IMR-90 (cell line): ENCODE measurements at regions not wholly inside any gene's neighbourhood (a gene's known extent, or its start where the extent isn't known, plus 50 kb on each side); places are given as distances from the start of the nearest gene placed in this dataset.

Source experiments
- ATAC-seq: fragments of 200-7000 bp; cut with Tn5 transposase; 2 replicates; pipeline ENCODE4 v1.9.1; 2020; ENCODE audit warnings: low read depth, mild to moderate bottlenecking, moderate library complexity
- BruUV-seq: library from RNA; stranded (reverse); fragments of 400-500 nt; replicated peaks from 2 replicates; lab custom pipeline; 2021; lab: Mats Ljungman, UMichigan
- CTCF ChIA-PET: fragments of 300-600 bp; formaldehyde crosslinking; extraction: SDS; loops from one replicate; lab custom pipeline; 2021; ENCODE audit warnings: antibody characterized with exemption; lab: Yijun Ruan, JAX
- POLR2A ChIA-PET: fragments of 300-600 bp; sonication (Branson Sonifier 250); formaldehyde crosslinking; loops from one replicate; lab custom pipeline; 2022; ENCODE audit warnings: antibody characterized with exemption; ENCODE audit not compliant: unreplicated experiment; lab: Charles Lee
- DNase-seq: peaks from one replicate; pipeline ENCODE4 v3.0.0; 2013
- H2AFZ ChIP-seq: replicated peaks from 2 replicates; pipeline ENCODE3; 2013; ENCODE audit warnings: low read length, mild to moderate bottlenecking; ENCODE audit not compliant: poor library complexity
- H2AK5ac ChIP-seq: 2 replicates; pipeline ENCODE4 v1.6.1; 2013; ENCODE audit warnings: low read depth, low read length, inconsistent platforms
- H2AK9ac ChIP-seq: replicated peaks from 2 replicates; pipeline ENCODE3; 2013; ENCODE audit warnings: mild to moderate bottlenecking, low read depth, low read length, moderate library complexity; ENCODE audit not compliant: poor library complexity
- H2BK120ac ChIP-seq: 2 replicates; pipeline ENCODE4 v1.6.1; 2013; ENCODE audit warnings: low read depth, low read length, inconsistent platforms
- H2BK15ac ChIP-seq: 3 replicates; pipeline ENCODE4 v1.6.1; 2013; ENCODE audit warnings: low read depth, low read length, inconsistent platforms
- H2BK20ac ChIP-seq: 2 replicates; pipeline ENCODE4 v1.6.1; 2013; ENCODE audit warnings: low read depth, mild to moderate bottlenecking, inconsistent platforms, low read length, moderate library complexity
- H2BK5ac ChIP-seq: 2 replicates; pipeline ENCODE4 v1.6.1; 2013; ENCODE audit warnings: mild to moderate bottlenecking, low read depth, low read length, inconsistent platforms; ENCODE audit not compliant: poor library complexity, severe bottlenecking
- H3K14ac ChIP-seq: replicated peaks from 2 replicates; pipeline ENCODE4 v1.6.1; 2013; ENCODE audit warnings: low read depth, low read length, inconsistent platforms
- H3K18ac ChIP-seq: 2 replicates; pipeline ENCODE4 v1.6.1; 2013; ENCODE audit warnings: low read depth, low read length, control low read depth
- H3K23ac ChIP-seq: 2 replicates; pipeline ENCODE4 v1.6.1; 2013; ENCODE audit warnings: low read depth, low read length, inconsistent platforms
- H3K27ac ChIP-seq: 2 replicates; pipeline ENCODE4 v1.5.1; 2013; ENCODE audit warnings: mild to moderate bottlenecking, control low read depth, low read length; ENCODE audit not compliant: insufficient read depth
- H3K27me3 ChIP-seq: 2 replicates; pipeline ENCODE4 v1.6.1; 2013; ENCODE audit warnings: low read length; ENCODE audit not compliant: control insufficient read depth, insufficient read depth
- H3K36me3 ChIP-seq: 2 replicates; pipeline ENCODE4 v1.6.1; 2013; ENCODE audit warnings: low read length, mixed read lengths; ENCODE audit not compliant: control insufficient read depth, insufficient read depth
- H3K4ac ChIP-seq: 2 replicates; pipeline ENCODE4 v1.6.1; 2013; ENCODE audit warnings: low read depth, low read length, inconsistent platforms
- H3K4me1 ChIP-seq: 2 replicates; pipeline ENCODE4 v1.6.1; 2013; ENCODE audit warnings: low read length, mixed read lengths; ENCODE audit not compliant: control insufficient read depth, insufficient read depth
- H3K4me2 ChIP-seq: 2 replicates; pipeline ENCODE4 v1.6.1; 2013; ENCODE audit warnings: low read depth, mild to moderate bottlenecking, control low read depth, low read length, moderate library complexity
- H3K4me3 ChIP-seq: 2 replicates; pipeline ENCODE4 v1.5.1; 2013; ENCODE audit warnings: low read depth, mild to moderate bottlenecking, control low read depth, low read length, moderate library complexity; ENCODE audit not compliant: insufficient read depth
- H3K56ac ChIP-seq: 2 replicates; pipeline ENCODE4 v1.6.1; 2013; ENCODE audit warnings: low read length, inconsistent platforms; ENCODE audit not compliant: insufficient read depth; ENCODE audit errors: extremely low read depth
- H3K79me1 ChIP-seq, 2 experiments: 2 replicates each; pipeline ENCODE4 v1.6.1; 2013; ENCODE audit warnings: low read length in 2 of 2, inconsistent platforms in 1 of 2, low read depth in 1 of 2
- H3K9ac ChIP-seq: 2 replicates; pipeline ENCODE4 v1.6.1; 2013; ENCODE audit warnings: low read depth, low read length, control low read depth
- H3K9me1 ChIP-seq: 2 replicates; pipeline ENCODE4 v1.6.1; 2013; ENCODE audit warnings: low read length, inconsistent platforms; ENCODE audit not compliant: insufficient read depth
- H3K9me3 ChIP-seq: 2 replicates; pipeline ENCODE4 v1.6.1; 2013; ENCODE audit warnings: low read length; ENCODE audit not compliant: control insufficient read depth, insufficient read depth
- H4K20me1 ChIP-seq: 2 replicates; pipeline ENCODE4 v1.6.1; 2013; ENCODE audit warnings: low read length, inconsistent platforms; ENCODE audit not compliant: insufficient read depth
- H4K5ac ChIP-seq: 2 replicates; pipeline ENCODE4 v1.6.1; 2013; ENCODE audit warnings: mild to moderate bottlenecking, low read depth, low read length, control low read depth
- H4K8ac ChIP-seq, 2 experiments: 2 replicates each; pipeline ENCODE4 v1.6.1; 2013; ENCODE audit warnings: low read depth in 2 of 2, low read length in 2 of 2, control low read depth in 1 of 2, inconsistent platforms in 1 of 2
- H4K91ac ChIP-seq: 2 replicates; pipeline ENCODE4 v1.6.1; 2013; ENCODE audit warnings: low read depth, low read length, inconsistent platforms; ENCODE audit not compliant: insufficient read depth
- CEBPB ChIP-seq: IDR thresholded peaks from 2 replicates; pipeline ENCODE4 v1.6.1; 2012; ENCODE audit warnings: low read depth, low read length, improper control_type of control experiment
- POLR2A ChIP-seq: IDR thresholded peaks from 2 replicates; pipeline ENCODE4 v1.6.1; 2012; ENCODE audit warnings: mild to moderate bottlenecking, low read depth, low read length
- RAD21 ChIP-seq: IDR thresholded peaks from 2 replicates; pipeline ENCODE4 v1.6.1; 2012; ENCODE audit warnings: low read length, improper control_type of control experiment
- RFX5 ChIP-seq: IDR thresholded peaks from 2 replicates; pipeline ENCODE4 v1.8.0; 2012; ENCODE audit warnings: low read depth, mild to moderate bottlenecking, low read length, moderate library complexity
- WGBS, 2 experiments: methylation state at CpG; one replicate each; pipeline versions ENCODE4 v1.1.5 to v1.1.7; 2013; ENCODE audit warnings: missing lambda C conversion rate in 2 of 2; ENCODE audit not compliant: insufficient read length in 1 of 2; ENCODE audit errors: extremely low coverage in 2 of 2; 5-methylcytosine and 5-hydroxymethylcytosine counted together
- dilution Hi-C: fragments of 300-500 bp; cut with HindIII; formaldehyde crosslinking; loops from one replicate; pipeline ENCODE4 v1.14.3; 2018; ENCODE audit warnings: low sequenced_read_pairs; ENCODE audit not compliant: unreplicated experiment
- in situ Hi-C: fragments of 300-500 bp; cut with MboI; formaldehyde crosslinking; loops from 3 replicates; pipeline ENCODE4 v1.14.3; 2019; ENCODE audit warnings: low sequenced_read_pairs, inconsistent platforms, mixed read lengths
- intact Hi-C: fragments of 100-400 bp; cut with micrococcal nuclease; formaldehyde crosslinking; loops from 2 replicates; pipeline ENCODE4 v1.10.0; 2022
- TF ChIP-seq, protein P1 (sequence below): fragments of 150-350 bp; IDR thresholded peaks from 2 replicates; pipeline ENCODE4 v1.6.1; 2017; ENCODE audit warnings: mild to moderate bottlenecking, antibody characterized with exemption, low read length, low read depth

DNA sequence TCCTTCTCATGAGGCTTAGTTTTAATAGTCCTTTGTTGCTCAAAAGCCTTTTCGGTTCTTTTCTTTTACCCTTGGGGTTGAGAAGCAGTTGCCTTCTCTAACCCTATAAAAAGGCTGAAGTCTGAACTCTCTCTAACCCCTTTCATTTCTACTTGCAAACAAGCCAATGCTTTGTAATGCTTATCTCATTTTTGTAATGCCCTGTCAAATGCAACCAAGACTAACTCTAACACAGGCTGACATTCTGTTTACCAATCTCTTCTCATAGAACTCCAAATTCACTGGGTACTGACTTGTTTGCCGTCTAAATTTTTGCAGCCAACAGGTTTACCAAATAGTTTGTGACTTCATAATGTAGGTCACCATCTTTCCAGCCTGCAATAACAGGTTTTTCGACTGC, 233.9 kb upstream of the SNX7 start:
- no peak overlapping the region for H3K27ac ChIP-seq
- no peaks in the 10 kb centered on the region for H3K9me1 ChIP-seq
- no peak overlapping the region for H4K8ac ChIP-seq
- H4K20me1 ChIP-seq = no peaks in the 10 kb centered on the region
- no peak overlapping the region for H3K18ac ChIP-seq
- no peak overlapping the region for H2AK9ac ChIP-seq
- H3K14ac ChIP-seq = no peak overlapping the region
- ATAC-seq = no peak
- no peak overlapping the region for H3K4ac ChIP-seq
- no peak overlapping the region for H2BK20ac ChIP-seq
- H3K36me3 ChIP-seq = no peaks in the 10 kb centered on the region
- H2BK120ac ChIP-seq = no peak overlapping the region
- H2AFZ ChIP-seq = no peak overlapping the region
- H3K4me2 ChIP-seq = no peak overlapping the region
- H3K9me3 ChIP-seq = no peaks in the 10 kb centered on the region
- in situ Hi-C loops = no loop called here
- POLR2A ChIA-PET = no interaction called here
- H3K79me1 ChIP-seq = no peaks in the 10 kb centered on the region
- H2AK5ac ChIP-seq = no peak overlapping the region
- WGBS, 2 experiments = 40% methylated on average over 1 of the region's 3 CpGs; no CpG with 5 or more reads in 1 of the 2 experiments
- no peak overlapping the region for H4K5ac ChIP-seq
- no peak overlapping the region for H4K91ac ChIP-seq
- intact Hi-C loops = no loop called here
- no peak overlapping the region for H3K23ac ChIP-seq
- dilution Hi-C loops = no loop called here
- no peak overlapping the region for H2BK5ac ChIP-seq
- CTCF ChIA-PET = no interaction called here
- no peak for DNase-seq
- no peak overlapping the region for H3K56ac ChIP-seq
- H3K27me3 ChIP-seq = no peaks in the 10 kb centered on the region
- no peak overlapping the region for H3K9ac ChIP-seq
- H3K4me1 ChIP-seq = no peaks in the 10 kb centered on the region
- BruUV-seq = no TSS peak
- no peak overlapping the region for H2BK15ac ChIP-seq
- H3K4me3 ChIP-seq = no peak overlapping the region
- TF ChIP-seq RFX5 (no peak), CEBPB (no peak), RAD21 (no peak), POLR2A (no peak)
- TF ChIP-seq, protein P1, sequence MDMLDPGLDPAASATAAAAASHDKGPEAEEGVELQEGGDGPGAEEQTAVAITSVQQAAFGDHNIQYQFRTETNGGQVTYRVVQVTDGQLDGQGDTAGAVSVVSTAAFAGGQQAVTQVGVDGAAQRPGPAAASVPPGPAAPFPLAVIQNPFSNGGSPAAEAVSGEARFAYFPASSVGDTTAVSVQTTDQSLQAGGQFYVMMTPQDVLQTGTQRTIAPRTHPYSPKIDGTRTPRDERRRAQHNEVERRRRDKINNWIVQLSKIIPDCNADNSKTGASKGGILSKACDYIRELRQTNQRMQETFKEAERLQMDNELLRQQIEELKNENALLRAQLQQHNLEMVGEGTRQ = no peak
